DND-41 (cell line): ENCODE measurements at regions not wholly inside any gene's neighbourhood (a gene's known extent, or its start where the extent isn't known, plus 50 kb on each side); places are given as distances from the start of the nearest gene placed in this dataset.

Experiments
- EZH2 ChIP-seq: IDR thresholded peaks from 3 replicates; pipeline ENCODE4 v1.6.1; 2012; ENCODE audit warnings: borderline replicate concordance, low read depth, mild to moderate bottlenecking, moderate library complexity, low read length, inconsistent platforms; ENCODE audit not compliant: severe bottlenecking
- TF ChIP-seq, protein P1 (sequence below): IDR thresholded peaks from 2 replicates; pipeline ENCODE4 v1.5.1; 2012; ENCODE audit warnings: borderline replicate concordance, low read length, moderate library complexity, mild to moderate bottlenecking; ENCODE audit not compliant: poor library complexity, severe bottlenecking; ENCODE audit errors: extremely low read depth

DNA sequence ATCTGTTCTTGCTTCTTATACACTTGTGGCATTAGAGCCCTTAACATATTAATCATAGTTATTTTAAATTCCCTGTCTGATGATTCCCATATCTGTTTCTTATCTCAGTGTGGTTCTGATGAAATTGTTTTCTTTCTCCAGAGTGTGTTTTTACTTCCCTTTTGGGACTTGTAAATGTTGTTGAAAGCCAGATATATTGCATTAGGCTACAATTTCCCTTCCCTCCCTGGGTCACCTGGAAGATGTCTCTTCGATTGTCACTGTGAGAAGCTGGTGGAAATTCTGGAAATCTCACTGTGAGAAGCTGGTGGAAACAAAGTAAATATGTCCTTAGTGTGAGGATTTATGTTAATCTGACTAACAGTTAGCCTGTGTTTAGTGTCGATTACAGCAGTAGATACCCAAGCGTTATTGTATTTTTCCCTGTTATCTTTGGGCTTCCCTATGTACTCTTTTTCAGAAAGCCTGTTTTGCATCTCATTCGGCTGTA is 717.3 kb downstream of the TRHDE start:
- TF ChIP-seq, protein P1, sequence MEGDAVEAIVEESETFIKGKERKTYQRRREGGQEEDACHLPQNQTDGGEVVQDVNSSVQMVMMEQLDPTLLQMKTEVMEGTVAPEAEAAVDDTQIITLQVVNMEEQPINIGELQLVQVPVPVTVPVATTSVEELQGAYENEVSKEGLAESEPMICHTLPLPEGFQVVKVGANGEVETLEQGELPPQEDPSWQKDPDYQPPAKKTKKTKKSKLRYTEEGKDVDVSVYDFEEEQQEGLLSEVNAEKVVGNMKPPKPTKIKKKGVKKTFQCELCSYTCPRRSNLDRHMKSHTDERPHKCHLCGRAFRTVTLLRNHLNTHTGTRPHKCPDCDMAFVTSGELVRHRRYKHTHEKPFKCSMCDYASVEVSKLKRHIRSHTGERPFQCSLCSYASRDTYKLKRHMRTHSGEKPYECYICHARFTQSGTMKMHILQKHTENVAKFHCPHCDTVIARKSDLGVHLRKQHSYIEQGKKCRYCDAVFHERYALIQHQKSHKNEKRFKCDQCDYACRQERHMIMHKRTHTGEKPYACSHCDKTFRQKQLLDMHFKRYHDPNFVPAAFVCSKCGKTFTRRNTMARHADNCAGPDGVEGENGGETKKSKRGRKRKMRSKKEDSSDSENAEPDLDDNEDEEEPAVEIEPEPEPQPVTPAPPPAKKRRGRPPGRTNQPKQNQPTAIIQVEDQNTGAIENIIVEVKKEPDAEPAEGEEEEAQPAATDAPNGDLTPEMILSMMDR, result no peak
- TF ChIP-seq EZH2, result no peak
